Calu3 (cell line): ENCODE measurements at regions not wholly inside any gene's neighbourhood (a gene's known extent, or its start where the extent isn't known, plus 50 kb on each side); places are given as distances from the start of the nearest gene placed in this dataset.

ENCODE experiments used
- BruUV-seq: library from RNA; stranded (reverse); fragments of 400-500 nt; replicated peaks from 2 replicates; lab custom pipeline; 2021; lab: Mats Ljungman, UMichigan
- CTCF ChIA-PET: fragments of 300-600 bp; sonication (Branson Sonifier 250); formaldehyde crosslinking; loops from one replicate; lab custom pipeline; 2022; ENCODE audit warnings: antibody characterized with exemption; lab: Charles Lee
- DNase-seq: peaks from one replicate; pipeline ENCODE4 v3.0.0; 2022
- H3K27ac Mint-ChIP-seq: one replicate; pipeline ENCODE4 v1.8.0; 2022; ENCODE audit warnings: mixed read lengths; ENCODE audit not compliant: unreplicated experiment
- H3K27me3 Mint-ChIP-seq: one replicate; pipeline ENCODE4 v1.8.0; 2022; ENCODE audit warnings: mixed read lengths; ENCODE audit not compliant: unreplicated experiment
- H3K36me3 Mint-ChIP-seq: one replicate; pipeline ENCODE4 v1.8.0; 2022; ENCODE audit warnings: mild to moderate bottlenecking, moderate library complexity, mixed read lengths; ENCODE audit not compliant: insufficient read depth, unreplicated experiment
- H3K4me1 Mint-ChIP-seq: one replicate; pipeline ENCODE4 v1.8.0; 2022; ENCODE audit warnings: mild to moderate bottlenecking, low read depth, mixed read lengths; ENCODE audit not compliant: unreplicated experiment
- H3K4me3 Mint-ChIP-seq: one replicate; pipeline ENCODE4 v1.8.0; 2022; ENCODE audit warnings: mild to moderate bottlenecking, low read depth, moderate library complexity, mixed read lengths; ENCODE audit not compliant: unreplicated experiment
- H3K9me3 Mint-ChIP-seq: one replicate; pipeline ENCODE4 v1.8.0; 2022; ENCODE audit warnings: low read depth, mixed read lengths; ENCODE audit not compliant: unreplicated experiment
- CTCF ChIP-seq: fragments of 200-600 bp; IDR thresholded peaks from one replicate; pipeline ENCODE4 v1.8.0; 2022; ENCODE audit warnings: antibody characterized with exemption; ENCODE audit not compliant: unreplicated experiment
- intact Hi-C: fragments of 100-400 bp; cut with micrococcal nuclease; formaldehyde crosslinking; loops from one replicate; pipeline ENCODE4 v1.10.0; 2022; ENCODE audit not compliant: unreplicated experiment

GRCh38 chr7:45455662-45456061 lies 118.5 kb upstream of the ADCY1 start:
- intact Hi-C loops: no loop called here
- H3K9me3 Mint-ChIP-seq: no peaks in the 10 kb centered on the region
- H3K27me3 Mint-ChIP-seq: peaks cover 61% of the 10 kb centered on the region
- no peaks in the 10 kb centered on the region for H3K36me3 Mint-ChIP-seq
- no peak overlapping the region for H3K4me3 Mint-ChIP-seq
- no peak for TF ChIP-seq CTCF
- no peaks in the 10 kb centered on the region for H3K4me1 Mint-ChIP-seq
- CTCF ChIA-PET: no interaction called here
- H3K27ac Mint-ChIP-seq: no peak overlapping the region
- no peak for DNase-seq
- no TSS peak for BruUV-seq

- CTCF ChIA-PET: no interaction called here
- Mint-ChIP-seq H3K27ac (no peak overlapping the region), H3K36me3 (no peaks in the 10 kb centered on the region), H3K27me3 (peaks cover 61% of the 10 kb centered on the region), H3K4me3 (no peak overlapping the region), H3K9me3 (no peaks in the 10 kb centered on the region), H3K4me1 (no peaks in the 10 kb centered on the region)
- BruUV-seq: no TSS peak
- no peak for DNase-seq
- intact Hi-C loops: no loop called here
- no peak for TF ChIP-seq CTCF
Observed at GRCh38 chr7:45456105-45456504, 118.1 kb upstream of the ADCY1 start.

- Mint-ChIP-seq H3K36me3 (no peaks in the 10 kb centered on the region), H3K4me3 (no peak overlapping the region), H3K9me3 (no peaks in the 10 kb centered on the region), H3K27ac (no peak overlapping the region), H3K27me3 (peaks cover 69% of the 10 kb centered on the region), H3K4me1 (no peaks in the 10 kb centered on the region)
- no peak for TF ChIP-seq CTCF
- no peak for DNase-seq
- intact Hi-C loops: no loop called here
- CTCF ChIA-PET: no interaction called here
- BruUV-seq: no TSS peak
Observed at GRCh38 chr7:45456747-45457524, 117.2 kb upstream of the ADCY1 start.

- Mint-ChIP-seq H3K27me3 (peaks cover 75% of the 10 kb centered on the region), H3K9me3 (no peaks in the 10 kb centered on the region), H3K27ac (no peak overlapping the region), H3K4me1 (no peaks in the 10 kb centered on the region), H3K36me3 (no peaks in the 10 kb centered on the region), H3K4me3 (no peak overlapping the region)
- DNase-seq: no peak
- intact Hi-C loops: no loop called here
- TF ChIP-seq CTCF: no peak
- CTCF ChIA-PET: no interaction called here
- BruUV-seq: no TSS peak
Observed at GRCh38 chr7:45457591-45457990, 116.6 kb upstream of the ADCY1 start.
